GM21528 (cell line): ENCODE measurements at regions not wholly inside any gene's neighbourhood (a gene's known extent, or its start where the extent isn't known, plus 50 kb on each side); places are given as distances from the start of the nearest gene placed in this dataset.
A peak's percentile ranks its signal among the peaks of the same experiment; 100 is the strongest.
"Not testable (repeated sequence)": the region's sequence is repeated elsewhere in the genome, so short reads cannot be mapped to it uniquely, and the experiment has no call there.

Source experiments
- ATAC-seq: cut with Tn5 transposase; IDR thresholded peaks from one replicate; pipeline ENCODE4 v1.9.1; 2021; ENCODE audit warnings: mild to moderate bottlenecking, moderate library complexity; ENCODE audit not compliant: unreplicated experiment, low FRiP score

DNA sequence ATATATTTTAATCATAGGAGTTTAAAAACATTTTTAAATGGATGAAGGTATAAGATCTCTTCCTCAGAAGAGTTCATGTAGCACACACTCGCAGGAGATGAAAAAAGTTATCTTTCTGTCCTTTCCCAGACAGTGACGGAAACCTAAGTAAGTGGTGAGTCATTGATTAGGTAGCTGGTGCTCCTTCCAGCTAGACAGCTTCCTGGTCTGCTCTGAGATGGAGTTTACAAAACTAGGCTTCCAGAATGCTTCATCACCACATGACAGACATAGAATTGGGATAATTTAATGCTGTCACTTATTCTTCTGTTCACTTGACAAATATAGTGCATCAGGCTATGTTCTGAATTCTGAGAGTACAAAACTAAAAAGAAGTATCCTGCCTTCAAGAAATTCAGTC, 2393.0 kb upstream of the C9orf72 start:
- no peak for ATAC-seq

DNA sequence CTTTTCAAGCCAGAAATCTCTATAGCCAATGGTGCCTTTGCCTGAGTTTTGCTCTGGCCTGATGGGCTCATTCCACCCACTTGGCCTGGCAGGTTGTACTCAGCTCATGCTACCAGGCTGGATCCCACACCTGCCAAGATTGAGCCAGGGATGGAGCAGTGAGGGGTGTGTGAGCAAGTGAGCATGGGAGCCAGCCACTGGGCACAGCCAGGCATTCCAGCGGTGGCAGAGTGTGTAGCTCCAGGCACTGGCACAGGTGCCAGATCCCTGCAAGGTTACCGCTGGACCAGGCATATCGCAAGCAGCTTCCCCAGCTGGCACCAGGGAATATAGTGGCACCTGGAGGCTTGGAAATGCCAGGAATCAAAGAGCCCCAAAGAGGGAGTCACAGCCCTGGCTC, 2395.6 kb upstream of the C9orf72 start:
- no peak for ATAC-seq

DNA sequence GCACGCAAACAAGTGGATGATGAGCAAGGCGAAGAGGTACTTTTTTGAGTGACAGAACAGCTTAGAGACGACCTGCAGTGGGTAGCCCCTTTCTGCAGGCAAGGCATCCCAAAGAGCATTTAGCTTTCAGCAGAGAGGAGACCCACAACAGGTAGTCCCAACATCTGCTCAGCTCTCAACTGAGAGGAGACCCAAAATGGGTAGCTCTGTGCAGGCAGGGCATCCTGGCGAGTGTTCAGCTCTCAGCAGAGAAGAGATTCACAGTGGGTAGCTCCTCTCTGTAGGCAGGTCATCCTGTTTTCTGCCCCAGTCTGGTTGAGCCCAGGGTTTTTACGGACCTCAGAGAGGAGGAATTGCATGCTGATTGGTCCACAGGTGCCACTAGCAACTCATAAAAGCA, 2396.1 kb upstream of the C9orf72 start:
- no peak for ATAC-seq

DNA sequence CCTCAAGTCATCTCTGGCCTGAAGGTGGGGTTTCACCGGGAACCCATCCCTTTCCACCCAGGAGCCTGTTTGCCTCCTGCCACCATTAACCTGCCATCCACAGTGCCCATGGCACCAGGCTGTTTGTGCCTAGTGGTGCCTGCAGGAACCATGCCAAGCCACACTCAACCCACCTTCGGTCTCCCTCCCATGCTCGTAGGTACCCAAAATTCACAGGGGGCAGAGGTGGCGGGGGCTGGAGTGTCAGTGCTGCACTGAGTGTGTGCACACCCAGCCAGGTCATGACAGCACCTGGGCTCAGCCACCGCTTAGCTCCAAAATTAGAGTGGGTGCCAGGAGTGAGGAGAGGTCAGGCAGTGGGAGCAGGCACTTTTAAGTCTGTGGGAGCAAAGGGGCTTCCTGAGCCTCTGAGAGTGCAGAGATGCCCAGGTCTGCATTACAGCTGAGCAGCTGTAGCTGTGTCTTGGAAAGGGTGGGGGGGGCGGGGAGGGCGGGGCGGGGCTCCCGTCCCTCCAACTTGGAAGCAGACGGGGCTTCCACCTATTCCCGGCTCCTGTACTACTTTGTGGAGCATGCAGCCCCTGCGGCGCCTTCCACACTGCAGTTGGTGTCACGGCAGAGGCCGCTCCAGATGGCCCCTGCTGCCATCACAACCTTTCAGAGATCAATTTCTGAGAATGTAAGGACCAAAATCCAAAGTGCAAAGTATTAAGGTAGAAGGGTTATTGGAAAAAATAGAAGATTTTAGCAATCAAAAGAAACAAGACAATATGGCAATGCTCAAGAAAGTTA, 2396.8 kb upstream of the C9orf72 start:
- ATAC-seq: no peak

DNA sequence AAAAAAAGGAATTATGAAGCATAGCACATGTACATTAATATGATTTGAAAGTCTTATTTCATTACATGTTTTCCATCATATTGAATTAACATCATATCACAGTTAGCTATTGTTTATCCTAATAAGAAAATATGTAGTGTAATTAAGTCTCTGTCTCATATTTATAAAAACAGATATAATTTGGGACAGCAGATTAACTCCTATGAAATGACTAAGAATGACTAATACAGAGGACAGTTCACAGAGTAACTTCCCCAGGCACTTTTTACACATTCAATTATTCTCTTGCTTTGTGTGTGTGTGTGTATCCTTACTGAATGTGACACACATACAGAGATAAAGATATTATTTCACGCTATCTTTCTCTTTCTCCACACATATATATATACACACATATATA, 2400.9 kb upstream of the C9orf72 start:
- no peak for ATAC-seq

DNA sequence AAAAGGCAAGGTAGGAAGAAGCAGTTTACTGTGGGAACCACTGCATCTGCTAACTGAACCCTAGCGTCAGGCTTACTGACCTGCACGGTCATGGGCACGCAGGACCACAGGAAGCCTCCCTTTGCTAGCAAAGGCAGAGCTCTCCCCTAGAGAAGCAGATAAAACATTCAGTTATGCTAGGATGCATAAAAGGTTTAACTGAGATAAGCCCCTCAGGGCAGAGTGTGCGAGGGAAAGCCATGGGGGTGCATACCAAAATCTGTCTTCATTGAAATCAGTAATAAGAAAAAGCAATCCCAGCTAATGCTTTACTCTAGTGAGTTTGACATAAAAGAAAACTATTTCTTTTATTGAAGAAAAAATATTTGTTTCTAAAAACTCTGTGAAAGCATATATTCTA, 2403.7 kb upstream of the C9orf72 start:
- ATAC-seq: no peak

DNA sequence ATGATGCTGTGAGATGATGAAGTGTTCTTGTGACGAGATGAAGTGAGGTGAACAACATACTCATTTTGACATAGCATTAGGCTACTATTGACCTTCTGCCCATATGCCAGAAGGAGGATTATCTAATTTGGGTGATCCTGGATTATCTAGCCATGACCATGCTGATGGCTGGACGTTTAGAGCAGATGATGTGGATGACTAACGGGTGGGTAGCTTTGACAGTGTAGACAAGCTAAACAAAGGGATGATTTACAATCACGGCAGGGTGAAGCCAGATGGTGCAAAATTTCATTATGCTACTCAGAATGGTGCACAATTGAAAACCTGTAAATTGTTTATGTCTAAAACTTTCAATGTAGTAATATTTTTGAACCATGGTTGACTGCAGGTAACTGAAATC, 2403.4 kb upstream of the ACO1 start:
- no peak for ATAC-seq

DNA sequence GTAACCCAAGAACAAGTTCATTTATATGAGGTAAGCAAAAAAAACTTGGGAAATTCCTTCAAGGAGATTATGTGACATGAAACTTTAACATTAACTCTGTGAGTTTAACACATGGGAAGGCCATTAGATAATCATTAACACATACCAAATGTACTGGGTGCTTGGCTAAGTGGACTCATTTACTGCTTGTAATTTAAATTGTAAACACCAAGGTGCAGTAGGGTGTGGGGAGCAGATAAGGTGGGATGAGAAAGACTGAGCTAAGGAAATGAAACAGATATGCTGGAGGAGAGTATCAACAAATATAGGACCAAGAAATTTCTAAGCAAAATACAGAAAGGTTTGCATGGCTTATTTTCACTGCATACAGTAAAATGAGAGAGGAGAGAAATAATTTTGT, 2384.8 kb upstream of the ACO1 start:
- no peak for ATAC-seq

DNA sequence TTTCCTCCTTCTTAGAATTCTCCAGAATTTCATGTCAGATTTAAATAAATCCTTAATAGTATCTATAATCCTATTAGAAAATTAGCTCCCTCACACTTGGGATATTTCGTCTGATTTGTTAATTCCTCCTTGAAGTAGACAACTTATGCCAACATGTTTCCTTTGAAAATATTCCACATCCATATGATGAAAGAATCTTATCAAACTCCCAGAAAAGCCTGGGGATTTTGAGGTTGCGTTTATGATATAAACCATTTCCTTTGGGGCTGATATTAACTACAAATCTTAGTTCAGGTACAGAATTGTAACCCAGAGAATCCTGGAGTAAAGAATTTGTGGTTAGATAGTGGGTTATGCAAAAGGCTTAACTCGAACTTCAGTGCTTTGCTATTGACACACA, 2373.8 kb upstream of the ACO1 start:
- no peak for ATAC-seq

DNA sequence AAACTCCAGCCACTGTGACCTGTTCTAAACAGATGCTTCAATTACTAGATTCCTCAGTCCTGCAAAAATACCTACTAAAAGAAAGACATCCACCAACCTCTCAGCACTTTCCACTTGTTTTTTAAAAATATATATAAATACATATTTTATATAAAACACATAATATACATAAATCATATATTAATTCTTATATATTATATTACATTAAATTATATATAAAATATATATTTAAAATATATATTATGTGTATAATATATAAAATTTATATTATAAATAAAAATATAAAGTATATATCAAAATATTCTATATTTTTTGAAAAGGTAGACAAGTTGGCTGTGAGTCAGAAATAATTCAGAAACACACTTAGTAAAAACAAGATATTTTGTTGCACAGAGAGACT, 2371.8 kb upstream of the ACO1 start:
- no peak for ATAC-seq

DNA sequence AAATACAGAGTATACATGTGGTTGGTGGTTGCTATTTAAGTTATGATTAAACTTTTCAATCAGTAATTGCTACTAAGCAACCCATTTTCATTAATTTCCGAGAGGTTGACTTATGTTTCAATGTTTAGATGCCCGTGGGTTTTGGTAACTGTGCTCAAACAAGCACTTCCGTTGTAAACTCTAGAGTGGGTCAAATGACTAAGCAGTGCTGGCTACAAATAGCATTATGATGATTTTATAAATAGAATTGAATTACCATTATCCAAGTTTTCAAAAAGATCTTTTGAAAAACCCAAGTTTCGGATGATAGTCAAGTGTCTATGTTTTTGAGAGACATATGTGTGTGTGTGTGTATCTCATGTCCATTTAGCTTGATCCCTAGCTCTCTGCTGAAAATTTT, 2369.4 kb upstream of the ACO1 start:
- no peak for ATAC-seq

DNA sequence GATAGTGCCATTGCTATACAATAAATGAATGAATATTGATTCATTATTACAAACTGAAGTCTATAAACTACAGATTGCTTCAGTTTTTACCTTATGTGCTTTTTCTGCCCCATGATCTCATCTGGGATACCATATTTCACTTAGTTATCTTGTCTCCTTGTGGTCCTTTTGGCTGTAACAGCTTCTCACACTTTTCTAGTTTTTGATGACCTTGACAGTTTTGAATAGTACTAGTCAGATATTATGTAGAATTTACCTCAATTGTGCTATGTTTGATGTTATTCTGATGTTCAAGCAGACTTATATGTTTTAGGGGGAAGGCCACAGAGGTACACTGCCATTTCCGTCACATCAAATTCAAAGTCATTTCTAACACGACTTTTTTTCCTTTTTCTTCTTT, 2364.3 kb upstream of the ACO1 start:
- no peak for ATAC-seq

DNA sequence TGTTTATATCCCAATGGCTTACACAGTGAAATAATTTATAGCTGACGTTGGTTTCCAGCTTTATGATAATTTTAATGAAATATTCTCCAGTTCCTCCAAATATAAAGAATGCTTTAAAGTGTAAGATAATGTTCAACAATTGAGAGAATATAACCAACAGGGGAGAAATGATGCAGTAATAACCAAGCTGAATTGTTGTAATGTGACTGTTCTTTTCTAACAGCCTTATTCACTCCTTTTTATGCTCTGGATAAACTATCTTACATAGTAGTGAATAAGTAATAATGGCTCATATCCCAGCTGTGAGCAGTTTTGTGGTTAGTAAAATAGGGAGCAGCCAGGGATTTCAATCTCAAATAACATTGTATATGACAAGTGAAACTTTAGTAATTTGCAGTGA, 2348.7 kb upstream of the ACO1 start:
- no peak for ATAC-seq

DNA sequence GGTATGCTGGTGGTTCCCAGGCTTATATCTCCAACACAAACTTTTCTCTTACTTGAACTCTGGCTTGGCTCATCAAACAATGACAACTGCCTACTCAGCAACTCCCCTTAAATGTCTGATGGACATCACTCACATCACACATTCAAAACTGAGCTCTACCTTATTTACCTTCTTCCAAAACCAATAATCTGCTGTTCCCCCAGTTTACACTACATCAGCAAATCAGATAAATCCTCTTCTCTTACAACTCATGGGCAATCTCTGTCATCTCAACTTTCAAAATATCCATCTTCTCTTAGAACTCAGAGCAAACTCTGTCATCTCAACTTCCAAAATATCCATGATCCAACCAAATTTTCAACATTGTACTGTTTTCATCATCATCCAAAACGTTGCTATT, 2347.9 kb upstream of the ACO1 start:
- ATAC-seq: no peak

DNA sequence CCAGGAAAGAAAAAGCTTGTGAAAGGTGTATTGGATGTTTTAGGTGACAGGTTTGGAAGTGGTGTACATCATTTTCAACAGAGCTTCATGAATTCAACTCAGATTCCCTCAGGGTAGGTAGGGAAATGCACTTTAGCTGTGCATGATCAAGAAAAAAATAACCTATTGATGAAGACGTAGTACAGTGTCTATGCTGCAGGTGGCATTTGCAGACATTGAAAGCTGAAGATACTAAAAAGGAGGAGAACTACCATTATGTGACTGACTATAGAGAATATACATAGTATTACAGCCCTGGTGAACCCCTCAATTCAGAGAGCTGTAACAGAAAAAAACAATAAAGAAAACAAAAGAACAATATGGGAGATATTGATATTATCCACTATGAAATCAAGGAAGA, 2344.7 kb upstream of the ACO1 start:
- ATAC-seq: no peak

DNA sequence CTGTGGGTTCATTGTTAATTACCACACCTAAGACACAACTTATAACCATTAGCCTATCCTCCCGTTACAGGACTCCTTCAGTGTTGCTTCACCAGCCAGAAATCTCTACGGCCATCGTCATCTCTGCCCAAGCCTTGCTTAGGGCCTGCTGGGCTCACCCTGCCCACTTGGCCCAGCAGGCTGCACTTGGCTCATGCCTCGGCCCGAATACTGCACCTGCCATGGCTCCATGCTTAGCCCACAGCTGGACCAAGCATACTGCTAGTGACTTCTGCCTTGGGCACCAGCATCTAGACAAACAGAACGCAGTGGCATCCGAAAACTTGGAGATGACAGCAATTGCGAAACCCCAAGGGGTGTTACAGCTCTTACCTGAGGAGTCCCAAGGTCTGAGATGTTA, 2336.0 kb upstream of the ACO1 start:
- no peak for ATAC-seq

DNA sequence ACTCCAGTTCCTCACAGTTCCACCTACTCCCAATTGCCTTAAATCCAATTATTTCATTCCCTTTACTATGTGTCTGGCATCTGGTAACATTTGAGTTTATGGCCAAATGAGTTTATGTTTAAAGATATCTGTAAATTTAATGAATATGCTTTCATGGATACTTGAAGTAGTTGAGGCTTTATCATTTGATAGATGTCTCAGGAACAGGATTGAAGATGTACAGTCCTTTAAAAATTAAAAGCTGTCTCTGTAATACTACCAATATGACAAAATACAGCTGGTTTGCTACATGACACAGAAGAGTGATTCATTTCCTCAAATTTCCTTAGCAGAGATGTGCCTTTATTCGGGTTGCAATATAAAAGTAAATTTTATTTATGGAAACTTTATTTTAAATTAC, 2326.0 kb upstream of the ACO1 start:
- no peak for ATAC-seq

DNA sequence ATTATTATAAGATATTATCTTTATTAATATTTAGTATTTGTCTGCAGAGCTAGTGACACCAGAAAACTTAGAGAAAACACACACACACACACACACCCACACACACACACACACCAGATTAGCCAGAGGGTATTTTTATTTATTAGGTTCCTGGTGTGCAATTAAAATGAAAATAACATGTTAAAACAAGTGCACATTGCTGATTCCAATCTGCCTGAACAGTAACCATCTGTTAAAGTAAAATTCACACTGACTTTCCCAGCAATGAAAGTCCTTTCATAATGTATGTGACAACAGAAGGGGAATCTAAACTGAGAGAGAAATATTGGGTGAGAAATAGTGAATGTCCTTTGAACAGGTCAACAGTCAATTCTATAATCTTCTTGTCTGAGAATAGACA, 2323.5 kb upstream of the ACO1 start:
- ATAC-seq: no peak

DNA sequence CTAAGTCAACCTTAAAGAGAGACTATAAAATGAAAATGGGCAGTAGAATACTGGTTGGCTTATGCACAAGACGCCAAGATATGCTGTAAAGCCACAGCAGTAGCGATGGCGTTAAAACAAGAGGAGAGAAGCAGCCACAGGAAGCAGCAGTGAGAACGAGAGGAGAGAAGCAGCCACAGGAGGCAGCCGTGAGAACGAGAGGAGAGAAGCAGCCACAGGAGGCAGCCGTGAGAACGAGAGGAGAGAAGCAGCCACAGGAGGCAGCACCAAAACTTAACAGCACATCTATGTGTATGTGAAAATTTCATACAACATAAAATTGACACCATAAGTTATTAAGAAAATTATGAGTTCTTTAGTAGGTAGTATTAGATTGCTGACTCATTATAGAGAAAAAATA, 2318.6 kb upstream of the ACO1 start:
- ATAC-seq: no peak

DNA sequence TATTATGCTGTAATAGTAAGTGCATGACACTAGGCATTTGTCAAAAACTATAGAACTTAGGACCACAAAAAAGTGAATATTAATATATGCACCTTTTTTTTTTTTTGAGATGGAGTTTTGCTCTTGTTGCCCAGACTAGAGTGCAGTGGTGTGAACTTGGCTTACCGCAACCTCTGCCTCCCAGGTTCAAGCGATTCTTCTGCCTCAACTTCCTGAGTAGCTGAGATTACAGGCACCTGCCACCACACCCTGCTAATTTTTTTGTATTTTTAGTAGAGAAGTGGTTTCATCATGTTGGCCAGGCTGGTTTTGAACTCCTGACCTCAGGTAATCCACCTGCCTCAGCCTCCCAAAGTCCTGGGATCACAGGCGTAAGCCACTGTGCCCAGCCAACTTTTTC, 2315.2 kb upstream of the ACO1 start:
- not testable (repeated sequence) for ATAC-seq

DNA sequence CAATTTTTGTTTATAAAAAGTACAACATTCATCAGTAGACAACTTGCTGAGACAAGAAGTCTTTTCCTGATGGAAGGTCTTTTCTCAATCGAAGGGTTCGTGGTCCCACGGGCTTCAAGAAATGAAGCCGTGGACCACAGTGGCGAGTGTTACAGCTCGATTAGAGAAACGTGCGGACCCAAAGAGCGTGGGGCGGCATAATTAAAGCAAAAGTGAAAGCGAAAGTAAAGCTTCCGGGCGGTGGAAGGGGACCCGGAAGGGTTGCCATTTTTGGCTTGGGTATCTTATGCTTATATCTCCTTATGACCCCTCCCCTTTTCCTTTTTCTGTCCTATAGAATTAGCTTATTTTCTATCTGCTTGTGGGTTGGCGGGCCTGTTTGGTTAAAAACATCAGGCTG, 2309.4 kb upstream of the ACO1 start:
- ATAC-seq: no peak

DNA sequence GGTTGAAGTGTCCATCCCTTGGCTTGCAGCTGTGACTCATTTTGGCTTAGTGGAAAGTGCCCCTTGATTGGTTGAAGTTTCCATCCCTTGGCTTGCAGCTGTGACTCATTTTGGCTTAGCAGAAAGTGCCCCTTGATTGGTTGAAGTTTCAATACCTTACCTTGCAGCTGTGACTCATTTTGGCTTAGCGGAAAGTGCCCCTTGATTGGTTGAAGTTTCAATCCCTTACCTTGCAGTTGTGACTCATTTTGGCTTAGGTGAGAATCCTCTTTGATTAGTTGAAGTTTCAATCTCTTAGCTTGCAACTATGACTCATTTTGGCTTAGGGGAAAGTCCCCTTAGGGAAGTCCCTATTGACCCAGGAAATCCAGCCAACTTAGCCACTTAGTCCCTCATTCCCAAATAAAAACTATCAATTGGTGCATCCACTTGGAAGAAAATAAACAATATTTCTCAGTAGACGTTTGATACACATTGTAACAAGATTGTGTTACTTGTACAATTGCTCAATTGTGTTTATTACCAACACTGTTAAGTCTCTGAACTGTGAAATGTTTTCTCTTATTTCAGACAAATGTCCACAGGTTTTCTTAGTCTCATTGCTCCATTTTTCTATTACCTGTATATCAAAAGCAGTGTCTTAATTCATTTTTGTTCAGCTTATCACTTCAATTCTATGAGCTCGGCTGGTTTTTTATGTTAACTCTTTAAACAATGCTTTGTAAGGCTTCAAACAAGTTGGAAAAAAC, 2308.8 kb upstream of the ACO1 start:
- peak; percentile 86 for ATAC-seq
